IMR-90 (cell line): ENCODE measurements at regions not wholly inside any gene's neighbourhood (a gene's known extent, or its start where the extent isn't known, plus 50 kb on each side); places are given as distances from the start of the nearest gene placed in this dataset.

ENCODE experiments used
- CEBPB ChIP-seq: IDR thresholded peaks from 2 replicates; pipeline ENCODE4 v1.6.1; 2012; ENCODE audit warnings: low read depth, low read length, improper control_type of control experiment
- CHD1 ChIP-seq: IDR thresholded peaks from 2 replicates; pipeline ENCODE4 v1.6.1; 2012; ENCODE audit warnings: low read depth, low read length, improper control_type of control experiment
- CTCF ChIP-seq: conservative IDR thresholded peaks from 2 replicates; pipeline ENCODE4 v1.5.1; 2012; ENCODE audit warnings: mild to moderate bottlenecking, low read depth, low read length, improper control_type of control experiment
- ELK1 ChIP-seq: fragments of 150-350 bp; IDR thresholded peaks from 2 replicates; pipeline ENCODE4 v1.6.1; 2016; ENCODE audit warnings: low read depth, mild to moderate bottlenecking, low read length, moderate library complexity, borderline replicate concordance
- MAFK ChIP-seq: IDR thresholded peaks from 2 replicates; pipeline ENCODE4 v1.6.1; 2012; ENCODE audit warnings: low read depth, low read length, improper control_type of control experiment
- POLR2A ChIP-seq: IDR thresholded peaks from 2 replicates; pipeline ENCODE4 v1.6.1; 2012; ENCODE audit warnings: mild to moderate bottlenecking, low read depth, low read length
- RAD21 ChIP-seq: IDR thresholded peaks from 2 replicates; pipeline ENCODE4 v1.6.1; 2012; ENCODE audit warnings: low read length, improper control_type of control experiment
- RCOR1 ChIP-seq: IDR thresholded peaks from 2 replicates; pipeline ENCODE4 v1.6.1; 2012; ENCODE audit warnings: mild to moderate bottlenecking, low read length, improper control_type of control experiment; ENCODE audit not compliant: insufficient replicate concordance
- SMC3 ChIP-seq: fragments of 150-350 bp; IDR thresholded peaks from 2 replicates; pipeline ENCODE4 v1.6.1; 2016; ENCODE audit warnings: low read depth, mild to moderate bottlenecking, antibody characterized with exemption, low read length, moderate library complexity
- USF2 ChIP-seq: fragments of 150-350 bp; IDR thresholded peaks from 2 replicates; pipeline ENCODE4 v1.6.1; 2017; ENCODE audit warnings: mild to moderate bottlenecking, antibody characterized with exemption, low read length, low read depth

- TF ChIP-seq CTCF (no peak), POLR2A (no peak), SMC3 (no peak), USF2 (peak; percentile 57), CHD1 (no peak), MAFK (no peak), RCOR1 (no peak), RAD21 (no peak), ELK1 (no peak), CEBPB (no peak)
Observed at GRCh38 chr17:77392376-77393273, 251.9 kb downstream of the SEC14L1 start.
